ENCODE measurements at regions not wholly inside any gene's neighbourhood (a gene's known extent, or its start where the extent isn't known, plus 50 kb on each side); places are given as distances from the start of the nearest gene placed in this dataset.

GRCh38 chr3:29202378-29202777 is 78.5 kb upstream of the RBMS3 start:
- no peak for DNase-seq

- no peak for DNase-seq
Observed at GRCh38 chr3:29203851-29204250, 77.0 kb upstream of the RBMS3 start.

GRCh38 chr3:29207427-29207826 is 73.4 kb upstream of the RBMS3 start:
- DNase-seq = no peak

GRCh38 chr3:29212789-29213433 is 68.0 kb upstream of the RBMS3 start:
- no peak for DNase-seq

- DNase-seq = no peak
Observed at GRCh38 chr3:29214009-29214658, 66.7 kb upstream of the RBMS3 start.

- DNase-seq = no peak
Observed at GRCh38 chr3:29215948-29216347, 64.9 kb upstream of the RBMS3 start.

- DNase-seq = no peak
Observed at GRCh38 chr3:29226706-29227105, 54.2 kb upstream of the RBMS3 start.

- no peak for DNase-seq
Observed at GRCh38 chr3:29227307-29227706, 53.6 kb upstream of the RBMS3 start.
